WERI-Rb-1 (cell line): ENCODE measurements at regions not wholly inside any gene's neighbourhood (a gene's known extent, or its start where the extent isn't known, plus 50 kb on each side); places are given as distances from the start of the nearest gene placed in this dataset.
"Not testable (repeated sequence)": the region's sequence is repeated elsewhere in the genome, so short reads cannot be mapped to it uniquely, and the experiment has no call there.

Experiments
- DNase-seq: peaks from one replicate; pipeline ENCODE4 v3.0.0-alpha.2; 2020
- H3K27ac ChIP-seq: fragments of 250-450 bp; sonication (Bioruptor Pico); 2 replicates; pipeline ENCODE4 v1.5.1; 2020; ENCODE audit warnings: mild to moderate bottlenecking, moderate library complexity
- H3K27me3 ChIP-seq: fragments of 250-450 bp; sonication (Bioruptor Pico); 2 replicates; pipeline ENCODE4 v1.5.1; 2021; ENCODE audit warnings: mild to moderate bottlenecking, low read depth, moderate library complexity; ENCODE audit not compliant: insufficient read depth, severe bottlenecking
- H3K36me3 ChIP-seq: fragments of 250-450 bp; sonication (Bioruptor Pico); 2 replicates; pipeline ENCODE4 v1.5.1; 2020; ENCODE audit warnings: mild to moderate bottlenecking, moderate library complexity
- H3K4me3 ChIP-seq: 2 replicates; pipeline ENCODE4 v1.5.1; 2011; ENCODE audit warnings: low read depth, mild to moderate bottlenecking, control low read depth, low read length
- H3K9me3 ChIP-seq: fragments of 250-450 bp; sonication (Bioruptor Pico); 2 replicates; pipeline ENCODE4 v1.5.1; 2021; ENCODE audit warnings: mild to moderate bottlenecking, moderate library complexity; ENCODE audit not compliant: severe bottlenecking
- TF ChIP-seq, protein P1 (sequence below): IDR thresholded peaks from 2 replicates; pipeline ENCODE4 v1.5.1; 2011; ENCODE audit warnings: low read depth, mild to moderate bottlenecking, control low read depth, inconsistent platforms, low read length

DNA sequence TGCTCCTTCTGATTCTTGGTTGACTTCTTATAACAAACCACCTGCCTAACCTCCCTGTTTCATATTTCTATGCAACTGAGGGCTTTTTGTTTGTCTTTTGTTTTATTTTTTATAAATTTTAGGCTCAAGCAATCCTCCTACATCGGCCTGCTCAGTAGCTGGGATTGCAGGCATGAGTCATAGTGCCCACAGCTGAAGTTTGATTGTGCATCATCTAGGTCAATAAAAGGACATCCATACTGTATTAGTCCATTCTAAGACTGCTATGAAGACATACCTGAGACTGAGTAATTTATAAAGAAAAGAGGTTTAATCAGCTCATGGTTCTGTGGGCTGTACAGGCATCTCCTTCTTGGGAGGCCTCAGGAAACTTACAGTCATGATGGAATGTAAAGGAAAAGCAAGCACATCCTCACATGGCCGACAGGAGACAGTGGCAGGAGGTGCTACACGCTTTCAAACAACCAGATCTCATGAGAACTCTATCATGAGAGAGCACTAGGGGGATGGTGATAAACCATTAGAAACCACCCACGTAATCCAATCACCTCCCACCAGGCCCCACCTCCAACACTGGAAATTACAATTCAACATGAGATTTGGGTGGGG is 285.0 kb downstream of the SIPA1L2 start:
- no peaks in the 10 kb centered on the region for H3K36me3 ChIP-seq
- no peak overlapping the region for H3K27ac ChIP-seq
- TF ChIP-seq, protein P1, sequence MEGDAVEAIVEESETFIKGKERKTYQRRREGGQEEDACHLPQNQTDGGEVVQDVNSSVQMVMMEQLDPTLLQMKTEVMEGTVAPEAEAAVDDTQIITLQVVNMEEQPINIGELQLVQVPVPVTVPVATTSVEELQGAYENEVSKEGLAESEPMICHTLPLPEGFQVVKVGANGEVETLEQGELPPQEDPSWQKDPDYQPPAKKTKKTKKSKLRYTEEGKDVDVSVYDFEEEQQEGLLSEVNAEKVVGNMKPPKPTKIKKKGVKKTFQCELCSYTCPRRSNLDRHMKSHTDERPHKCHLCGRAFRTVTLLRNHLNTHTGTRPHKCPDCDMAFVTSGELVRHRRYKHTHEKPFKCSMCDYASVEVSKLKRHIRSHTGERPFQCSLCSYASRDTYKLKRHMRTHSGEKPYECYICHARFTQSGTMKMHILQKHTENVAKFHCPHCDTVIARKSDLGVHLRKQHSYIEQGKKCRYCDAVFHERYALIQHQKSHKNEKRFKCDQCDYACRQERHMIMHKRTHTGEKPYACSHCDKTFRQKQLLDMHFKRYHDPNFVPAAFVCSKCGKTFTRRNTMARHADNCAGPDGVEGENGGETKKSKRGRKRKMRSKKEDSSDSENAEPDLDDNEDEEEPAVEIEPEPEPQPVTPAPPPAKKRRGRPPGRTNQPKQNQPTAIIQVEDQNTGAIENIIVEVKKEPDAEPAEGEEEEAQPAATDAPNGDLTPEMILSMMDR = no peak
- H3K27me3 ChIP-seq = peaks cover 53% of the 10 kb centered on the region
- DNase-seq = no peak
- peaks cover 3% of the 10 kb centered on the region for H3K9me3 ChIP-seq
- no peak overlapping the region for H3K4me3 ChIP-seq

GRCh38 chr1:232344186-232344585 is 285.7 kb downstream of the SIPA1L2 start:
- not testable (repeated sequence) for H3K4me3 ChIP-seq, H3K27ac ChIP-seq, DNase-seq, H3K36me3 ChIP-seq, H3K9me3 ChIP-seq
- H3K27me3 ChIP-seq = peaks cover 48% of the 10 kb centered on the region

- no peak for DNase-seq
- TF ChIP-seq, protein P1 = no peak
- H3K9me3 ChIP-seq = peaks cover under 1% of the 10 kb centered on the region
- H3K27me3 ChIP-seq = peaks cover 45% of the 10 kb centered on the region
- no peak overlapping the region for H3K27ac ChIP-seq
- H3K36me3 ChIP-seq = no peaks in the 10 kb centered on the region
- no peak overlapping the region for H3K4me3 ChIP-seq
Observed at GRCh38 chr1:232340446-232340845, 289.5 kb downstream of the SIPA1L2 start.

DNA sequence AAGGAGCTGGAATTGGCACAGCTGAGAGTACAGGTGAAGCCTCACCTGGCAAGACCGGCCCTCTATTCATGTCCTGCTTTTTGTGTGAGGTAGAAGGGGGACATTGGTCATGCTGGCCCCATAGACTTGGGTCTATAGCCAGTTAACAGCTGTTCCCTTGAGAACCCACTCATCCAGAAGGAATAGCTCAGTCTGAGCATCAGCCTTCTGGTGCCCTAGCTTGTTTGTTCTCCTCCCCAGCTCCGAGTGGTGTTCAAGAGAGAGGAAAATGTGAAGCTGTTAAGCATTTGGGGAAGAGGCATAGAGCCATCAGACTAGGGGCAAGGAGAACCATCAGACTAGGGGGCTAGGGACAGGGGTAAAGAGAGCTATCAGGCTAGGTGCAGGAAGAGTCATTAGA is 290.9 kb downstream of the SIPA1L2 start:
- Histone ChIP-seq H3K9me3 (peaks cover 3% of the 10 kb centered on the region), H3K27ac (no peak overlapping the region), H3K27me3 (peaks cover 50% of the 10 kb centered on the region), H3K36me3 (no peaks in the 10 kb centered on the region), H3K4me3 (no peak overlapping the region)
- TF ChIP-seq, protein P1 = no peak
- DNase-seq = no peak

DNA sequence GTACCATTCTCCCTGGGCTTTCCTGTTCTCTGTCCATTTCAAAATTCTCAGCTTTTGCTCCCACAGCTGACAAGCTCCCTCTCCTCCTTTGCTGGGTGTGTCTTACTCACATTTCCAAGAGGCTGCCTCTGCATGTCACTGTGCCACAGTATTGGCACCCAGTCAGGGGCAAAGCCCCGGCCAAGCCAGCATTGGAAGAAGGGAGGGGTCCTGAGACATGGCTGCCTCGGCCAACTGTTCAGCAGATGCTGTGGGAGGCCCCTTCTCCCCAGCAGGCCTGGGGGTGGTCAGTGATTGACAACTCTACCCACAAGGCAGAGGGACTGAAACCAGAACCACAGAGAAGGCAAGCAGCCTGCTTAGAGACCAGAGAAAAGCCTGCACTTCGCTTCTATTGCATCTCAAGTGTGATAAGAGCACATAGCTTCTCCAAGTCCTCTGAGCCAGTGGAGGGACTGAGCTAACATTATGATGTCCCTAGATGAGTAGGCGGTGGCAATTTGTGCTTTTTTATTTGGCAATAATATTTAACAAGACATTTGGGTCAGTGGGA is 294.1 kb downstream of the SIPA1L2 start:
- TF ChIP-seq, protein P1 = no peak
- no peak overlapping the region for H3K27ac ChIP-seq
- no peak for DNase-seq
- no peak overlapping the region for H3K4me3 ChIP-seq
- H3K36me3 ChIP-seq = no peaks in the 10 kb centered on the region
- H3K27me3 ChIP-seq = peaks cover 63% of the 10 kb centered on the region
- peaks cover 11% of the 10 kb centered on the region for H3K9me3 ChIP-seq

GRCh38 chr1:232335261-232335660 is 294.7 kb downstream of the SIPA1L2 start:
- H3K27me3 ChIP-seq = peaks cover 63% of the 10 kb centered on the region

More at GRCh38 chr1:232335261-232335660, 294.7 kb downstream of the SIPA1L2 start:
- Histone ChIP-seq H3K36me3 (no peaks in the 10 kb centered on the region), H3K27ac (no peak overlapping the region), H3K4me3 (no peak overlapping the region), H3K9me3 (peaks cover 14% of the 10 kb centered on the region)
- TF ChIP-seq, protein P1 = no peak
- DNase-seq = no peak
